Immature natural killer cell (primary cell): ENCODE measurements at regions not wholly inside any gene's neighbourhood (a gene's known extent, or its start where the extent isn't known, plus 50 kb on each side); places are given as distances from the start of the nearest gene placed in this dataset.

Experiments used
- DNase-seq, 3 donors: peaks; one replicate each; pipeline ENCODE4 v3.0.0; 2022; ENCODE audit warnings: mixed read lengths in 1 of 3
- H3K27ac Mint-ChIP-seq, 6 donors: one replicate each; pipeline ENCODE4 v1.8.0; 2020; ENCODE audit warnings: mixed read lengths in 6 of 6, mild to moderate bottlenecking in 5 of 6, inconsistent platforms in 4 of 6, moderate library complexity in 3 of 6
- H3K27me3 Mint-ChIP-seq, 3 donors: one replicate each; pipeline ENCODE4 v1.8.0; 2020 to 2021; ENCODE audit warnings: low read depth in 3 of 3, mild to moderate bottlenecking in 3 of 3, mixed read lengths in 3 of 3, moderate library complexity in 3 of 3, inconsistent platforms in 1 of 3
- H3K36me3 Mint-ChIP-seq, 3 donors: one replicate each; pipeline ENCODE4 v1.8.0; 2020; ENCODE audit warnings: mixed read lengths in 3 of 3, inconsistent platforms in 2 of 3, mild to moderate bottlenecking in 2 of 3
- H3K4me1 Mint-ChIP-seq, 2 donors: one replicate each; pipeline ENCODE4 v1.8.0; 2020; ENCODE audit warnings: inconsistent platforms in 2 of 2, mild to moderate bottlenecking in 2 of 2, mixed read lengths in 2 of 2, moderate library complexity in 1 of 2
- H3K4me3 Mint-ChIP-seq, 5 donors: one replicate each; pipeline ENCODE4 v1.8.0; 2020; ENCODE audit warnings: mild to moderate bottlenecking in 5 of 5, mixed read lengths in 5 of 5, inconsistent platforms in 3 of 5, moderate library complexity in 3 of 5
- H3K9me3 Mint-ChIP-seq, 6 donors: one replicate each; pipeline ENCODE4 v1.8.0; 2020; ENCODE audit warnings: mild to moderate bottlenecking in 6 of 6, mixed read lengths in 6 of 6, inconsistent platforms in 4 of 6, moderate library complexity in 3 of 6

DNA sequence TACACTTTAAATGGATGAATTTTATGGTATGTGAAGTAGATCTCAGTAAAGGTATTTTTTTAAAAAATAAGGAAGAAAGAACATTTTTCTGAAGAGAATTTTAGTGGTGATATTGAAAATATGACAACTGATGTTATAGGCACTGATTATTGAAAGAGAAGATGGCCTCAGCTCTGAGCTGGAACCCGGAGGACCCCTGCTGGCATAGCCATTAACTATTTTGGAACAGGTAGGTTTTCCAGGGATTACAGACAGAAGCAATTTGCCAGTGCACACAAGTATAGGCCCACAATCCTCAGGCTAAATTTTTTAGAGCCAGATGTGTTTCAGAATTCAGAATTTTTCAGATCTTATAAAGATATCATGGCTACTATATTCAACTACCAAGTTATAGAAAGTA, 315.9 kb upstream of the GPR149 start:
- Mint-ChIP-seq H3K27me3 (no peaks in the 10 kb centered on the region), H3K27ac (no peak overlapping the region), H3K36me3 (no peaks in the 10 kb centered on the region)

DNA sequence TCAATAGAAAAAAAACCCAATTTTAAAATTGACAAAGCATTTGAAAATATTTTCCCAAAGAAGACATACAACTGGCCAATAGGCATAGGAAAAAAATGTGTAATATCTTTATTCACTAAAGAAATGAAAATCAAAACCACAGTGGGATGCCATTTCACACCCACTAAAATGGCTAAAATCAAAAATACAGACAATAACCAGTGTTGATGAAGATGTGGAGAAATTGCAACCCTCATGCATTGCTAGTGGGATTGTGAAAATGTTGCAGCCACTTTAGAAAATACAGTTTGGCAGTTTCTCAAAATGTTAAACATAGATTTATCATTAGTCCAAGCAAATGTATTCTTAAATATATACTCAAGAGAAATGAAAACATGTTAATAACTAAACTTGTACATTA, 315.1 kb upstream of the GPR149 start:
- Mint-ChIP-seq H3K9me3 (peaks cover 5 to 26% (median 15%) of the 10 kb centered on the region in 6 donors), H3K4me1 (no peaks in the 10 kb centered on the region), H3K36me3 (no peaks in the 10 kb centered on the region), H3K27me3 (no peaks in the 10 kb centered on the region), H3K4me3 (no peak overlapping the region), H3K27ac (no peak overlapping the region)
- no peak for DNase-seq

More for the DNA sequence above, 315.9 kb upstream of the GPR149 start:
- H3K9me3 Mint-ChIP-seq, result peaks cover 5 to 25% (median 12%) of the 10 kb centered on the region in 6 donors
- H3K4me1 Mint-ChIP-seq, result no peaks in the 10 kb centered on the region
- no peak overlapping the region for H3K4me3 Mint-ChIP-seq
- DNase-seq, result no peak

DNA sequence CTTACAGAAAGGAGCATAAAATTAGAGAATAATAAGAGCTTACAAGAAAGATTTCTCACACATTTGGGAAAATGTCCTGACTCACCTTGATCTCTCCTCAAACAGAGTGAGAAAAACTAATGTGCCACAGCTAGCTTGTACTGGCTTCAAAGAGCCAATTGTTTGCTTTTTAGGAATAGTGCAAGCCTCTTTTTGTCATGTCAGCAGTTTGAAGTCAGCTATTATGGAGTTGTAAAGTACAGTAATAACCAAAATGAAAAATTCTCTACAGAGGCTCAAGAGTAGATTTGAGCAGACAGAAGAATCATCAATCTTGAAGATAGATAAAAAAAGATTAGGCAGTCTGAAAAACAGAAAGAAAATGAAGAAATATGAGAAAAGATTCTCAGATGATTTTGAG, 313.4 kb upstream of the GPR149 start:
- Mint-ChIP-seq H3K4me3 (no peak overlapping the region), H3K9me3 (peaks cover 5 to 25% (median 20%) of the 10 kb centered on the region in 6 donors), H3K27me3 (no peaks in the 10 kb centered on the region), H3K27ac (no peak overlapping the region), H3K36me3 (no peaks in the 10 kb centered on the region), H3K4me1 (no peaks in the 10 kb centered on the region)
- DNase-seq, result no peak

DNA sequence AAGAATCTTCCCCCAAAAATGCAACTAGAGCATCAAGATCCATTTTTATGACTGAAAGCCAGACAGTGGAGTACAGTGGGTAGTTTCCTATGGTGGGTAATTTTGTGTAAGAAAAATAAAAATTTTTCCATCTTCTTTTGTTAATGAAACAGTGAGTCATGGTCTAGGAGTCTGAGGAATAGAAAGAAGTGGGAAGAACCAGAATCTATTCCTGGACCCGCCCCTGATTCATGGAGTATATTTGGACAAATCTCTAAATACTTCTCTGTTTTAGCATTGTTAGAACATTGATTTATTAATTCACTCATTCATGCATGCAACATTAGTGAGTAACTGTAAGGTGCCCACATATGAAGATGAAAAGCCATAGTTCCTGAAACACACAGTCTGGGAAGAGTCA, 304.5 kb upstream of the GPR149 start:
- Mint-ChIP-seq H3K27ac (no peak overlapping the region), H3K36me3 (no peaks in the 10 kb centered on the region), H3K4me3 (no peak overlapping the region), H3K4me1 (no peaks in the 10 kb centered on the region), H3K27me3 (peaks cover 0 to 4% (median 0%) of the 10 kb centered on the region in 3 donors), H3K9me3 (peaks cover 0 to 9% (median 6%) of the 10 kb centered on the region in 6 donors)
- no peak for DNase-seq

DNA sequence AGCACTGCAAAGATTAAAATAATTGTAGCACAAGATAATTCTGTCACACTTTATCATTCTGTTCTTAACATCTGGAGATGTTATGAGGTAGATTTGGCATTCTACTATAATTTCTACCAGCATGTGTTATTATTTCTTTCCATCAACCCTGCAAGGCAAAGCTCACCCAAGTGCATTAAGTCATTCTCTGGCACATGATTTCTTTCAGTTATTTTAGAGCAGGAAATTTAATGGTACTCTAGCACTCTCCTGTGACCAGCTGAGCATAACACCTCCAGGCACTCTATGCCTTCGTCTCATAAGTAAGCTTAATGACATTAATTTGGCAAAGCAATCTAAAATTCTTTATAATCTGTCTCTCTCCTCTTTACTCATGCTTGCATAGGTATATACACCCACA, 300.2 kb upstream of the GPR149 start:
- H3K4me1 Mint-ChIP-seq, result no peaks in the 10 kb centered on the region
- H3K4me3 Mint-ChIP-seq, result no peak overlapping the region
- H3K9me3 Mint-ChIP-seq, result peaks cover 4 to 12% (median 7%) of the 10 kb centered on the region in 6 donors
- no peaks in the 10 kb centered on the region for H3K36me3 Mint-ChIP-seq
- no peak for DNase-seq
- no peak overlapping the region for H3K27ac Mint-ChIP-seq
- H3K27me3 Mint-ChIP-seq, result peaks cover 0 to 4% (median 0%) of the 10 kb centered on the region in 3 donors

DNA sequence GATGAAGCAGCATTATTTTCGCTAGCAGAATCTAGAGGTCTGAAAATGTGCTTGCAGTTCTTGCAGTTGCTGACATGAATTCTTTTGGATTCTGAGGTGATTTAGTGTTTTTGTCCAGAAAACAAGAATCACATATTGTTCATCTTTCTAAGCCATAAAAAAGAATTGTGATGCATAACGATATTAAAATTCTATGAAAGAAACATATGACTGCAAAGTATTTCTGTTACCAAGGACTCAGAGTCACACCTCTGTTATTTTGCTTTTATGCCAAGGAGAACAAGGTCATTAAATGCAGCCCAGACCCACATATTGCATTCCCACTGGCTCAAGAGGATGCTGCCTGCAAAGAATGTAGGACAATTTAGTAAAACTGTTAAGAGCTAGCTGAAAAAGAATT, 299.8 kb upstream of the GPR149 start:
- Mint-ChIP-seq H3K4me3 (no peak overlapping the region), H3K9me3 (peaks cover 4 to 12% (median 7%) of the 10 kb centered on the region in 6 donors), H3K27me3 (peaks cover 0 to 4% (median 0%) of the 10 kb centered on the region in 3 donors), H3K36me3 (no peaks in the 10 kb centered on the region), H3K27ac (no peak overlapping the region), H3K4me1 (no peaks in the 10 kb centered on the region)
- DNase-seq, result no peak

DNA sequence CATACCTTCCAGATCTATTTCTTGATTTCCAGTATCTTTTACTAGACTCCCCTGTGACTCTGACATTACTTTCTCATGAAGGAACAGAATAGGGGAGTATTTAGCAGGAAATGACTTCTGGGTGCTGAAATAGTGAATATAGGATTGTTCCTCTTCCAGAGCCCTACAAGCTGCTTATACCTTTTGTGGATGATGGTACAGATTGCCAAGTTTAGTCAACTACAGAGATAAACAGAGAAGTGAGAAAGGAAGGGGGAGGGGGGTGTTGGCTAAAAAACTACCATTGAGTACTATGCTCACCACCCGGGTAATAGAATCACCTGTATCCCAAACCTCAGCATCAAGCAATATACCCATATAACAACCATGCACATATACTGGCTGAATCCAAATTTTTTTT, 298.3 kb upstream of the GPR149 start:
- peaks cover 0 to 15% (median 7%) of the 10 kb centered on the region in 6 donors for H3K9me3 Mint-ChIP-seq
- H3K4me1 Mint-ChIP-seq, result no peaks in the 10 kb centered on the region
- no peak overlapping the region for H3K27ac Mint-ChIP-seq
- no peaks in the 10 kb centered on the region for H3K36me3 Mint-ChIP-seq
- DNase-seq, result no peak
- H3K27me3 Mint-ChIP-seq, result no peaks in the 10 kb centered on the region
- no peak overlapping the region for H3K4me3 Mint-ChIP-seq

DNA sequence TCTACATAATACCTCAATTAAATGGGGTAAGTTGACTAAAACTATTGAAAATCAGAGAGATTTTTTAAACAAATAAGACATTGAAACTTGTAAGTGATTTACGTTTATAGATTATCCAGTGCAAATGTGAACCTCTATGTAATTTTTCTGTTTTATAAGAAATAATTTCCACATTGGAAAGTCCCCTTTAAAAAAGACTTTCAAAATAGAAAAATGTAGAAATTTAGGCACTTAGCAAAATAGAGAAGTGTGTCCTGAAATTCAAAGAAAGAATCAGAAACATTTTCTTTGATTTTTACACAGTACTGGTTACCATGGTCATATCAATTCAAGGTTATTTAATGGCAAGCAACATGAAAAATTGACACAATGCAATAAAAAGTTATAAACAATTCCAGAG, 290.9 kb upstream of the GPR149 start:
- no peak overlapping the region for H3K27ac Mint-ChIP-seq
- peaks cover 4 to 11% (median 9%) of the 10 kb centered on the region in 6 donors for H3K9me3 Mint-ChIP-seq
- peaks cover 0 to 8% (median 0%) of the 10 kb centered on the region in 3 donors for H3K27me3 Mint-ChIP-seq

DNA sequence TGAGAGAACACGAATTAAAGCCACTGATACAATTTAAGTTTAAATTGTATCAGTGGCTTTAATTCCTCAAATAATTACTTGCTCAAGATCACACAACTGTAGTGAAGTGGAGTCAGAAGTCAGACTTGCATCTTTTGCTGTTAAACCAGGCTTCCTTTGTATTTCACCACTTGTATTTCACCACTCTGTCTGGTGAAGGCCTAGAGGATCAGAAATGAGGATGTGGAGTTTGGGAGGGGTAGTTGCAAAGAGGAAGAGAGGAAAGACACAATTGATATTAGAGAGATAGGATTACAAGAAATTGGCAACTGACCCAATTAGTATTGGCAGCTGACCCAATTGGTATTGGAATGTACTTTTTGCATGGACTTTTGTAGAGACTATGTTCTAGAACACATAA, 288.1 kb upstream of the GPR149 start:
- no peak overlapping the region for H3K27ac Mint-ChIP-seq
- no peak for DNase-seq
- H3K9me3 Mint-ChIP-seq, result peaks cover 0 to 14% (median 6%) of the 10 kb centered on the region in 6 donors
- no peaks in the 10 kb centered on the region for H3K4me1 Mint-ChIP-seq
- no peak overlapping the region for H3K4me3 Mint-ChIP-seq
- H3K36me3 Mint-ChIP-seq, result no peaks in the 10 kb centered on the region
- peaks cover 0 to 8% (median 0%) of the 10 kb centered on the region in 3 donors for H3K27me3 Mint-ChIP-seq

More for the DNA sequence above, 290.9 kb upstream of the GPR149 start:
- no peak overlapping the region for H3K4me3 Mint-ChIP-seq
- no peaks in the 10 kb centered on the region for H3K36me3 Mint-ChIP-seq
- H3K4me1 Mint-ChIP-seq, result no peaks in the 10 kb centered on the region
- DNase-seq, result no peak

DNA sequence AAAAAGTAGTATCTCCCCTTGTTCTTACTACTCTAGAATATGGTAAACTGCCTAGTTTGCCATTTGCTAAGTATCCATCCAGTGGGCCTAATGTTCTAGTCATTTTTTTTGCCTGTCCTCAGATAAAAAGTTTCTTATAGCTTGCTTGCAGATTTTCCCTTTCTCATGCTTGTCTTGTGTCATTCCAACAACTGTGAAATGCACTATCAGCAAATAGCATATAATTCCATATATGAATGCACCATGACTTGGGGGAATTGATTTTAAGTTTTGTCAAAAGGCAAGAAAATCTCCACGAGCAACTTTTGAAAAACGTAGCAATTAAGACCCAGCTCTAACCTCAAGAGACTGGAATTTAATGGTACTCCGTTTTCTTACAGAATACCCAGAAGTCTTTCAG, 286.2 kb upstream of the GPR149 start:
- peaks cover 0 to 6% (median 0%) of the 10 kb centered on the region in 3 donors for H3K27me3 Mint-ChIP-seq
- H3K36me3 Mint-ChIP-seq, result no peaks in the 10 kb centered on the region
- H3K4me3 Mint-ChIP-seq, result no peak overlapping the region
- no peaks in the 10 kb centered on the region for H3K4me1 Mint-ChIP-seq
- H3K27ac Mint-ChIP-seq, result no peak overlapping the region
- H3K9me3 Mint-ChIP-seq, result peaks cover 0 to 14% (median 5%) of the 10 kb centered on the region in 6 donors
- DNase-seq, result no peak

DNA sequence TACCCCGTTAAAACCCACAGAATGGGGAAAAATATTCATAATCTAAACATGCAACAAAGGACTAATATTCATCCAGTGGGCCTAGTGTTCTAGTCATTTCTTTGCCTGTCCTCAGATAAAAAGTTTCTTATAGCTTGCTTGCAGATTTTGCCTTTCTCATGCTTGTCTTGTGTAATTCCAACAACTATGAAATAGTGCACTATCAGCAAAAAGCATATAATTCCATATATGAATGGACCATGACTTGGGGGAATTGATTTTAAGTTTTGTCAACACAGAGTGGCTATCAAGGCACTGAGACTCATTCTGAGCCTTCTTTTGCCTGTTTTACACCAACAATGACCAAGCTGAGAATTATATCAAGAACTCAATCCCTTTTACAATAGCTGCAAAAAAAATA, 278.6 kb upstream of the GPR149 start:
- Mint-ChIP-seq H3K9me3 (peaks cover 0 to 10% (median 3%) of the 10 kb centered on the region in 6 donors), H3K4me3 (no peak overlapping the region), H3K4me1 (no peaks in the 10 kb centered on the region), H3K36me3 (no peaks in the 10 kb centered on the region), H3K27me3 (no peaks in the 10 kb centered on the region), H3K27ac (no peak overlapping the region)
- no peak for DNase-seq

DNA sequence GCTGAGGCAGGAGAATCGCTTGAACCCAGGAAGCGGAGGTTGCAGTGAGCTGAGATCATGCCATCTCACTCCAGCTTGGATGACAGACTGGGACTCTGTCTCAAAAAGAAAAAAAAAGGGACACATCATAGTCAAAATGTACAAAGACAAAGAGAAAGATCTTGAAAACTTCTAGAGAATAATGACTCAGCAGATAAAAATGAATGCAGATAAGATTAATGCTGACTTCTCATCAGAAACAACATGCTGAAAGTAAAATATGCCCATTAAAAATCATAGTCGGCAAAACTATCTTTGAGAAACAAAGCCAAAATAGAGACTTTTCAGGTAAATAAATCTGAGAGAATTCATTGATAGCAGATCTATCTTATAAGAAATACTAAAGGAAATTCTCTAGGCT, 271.1 kb upstream of the GPR149 start:
- DNase-seq, result no peak
- no peaks in the 10 kb centered on the region for H3K36me3 Mint-ChIP-seq
- H3K4me3 Mint-ChIP-seq, result no peak overlapping the region
- H3K27ac Mint-ChIP-seq, result no peak overlapping the region
- H3K4me1 Mint-ChIP-seq, result no peaks in the 10 kb centered on the region
- peaks cover 0 to 15% (median 5%) of the 10 kb centered on the region in 6 donors for H3K9me3 Mint-ChIP-seq
- no peaks in the 10 kb centered on the region for H3K27me3 Mint-ChIP-seq

DNA sequence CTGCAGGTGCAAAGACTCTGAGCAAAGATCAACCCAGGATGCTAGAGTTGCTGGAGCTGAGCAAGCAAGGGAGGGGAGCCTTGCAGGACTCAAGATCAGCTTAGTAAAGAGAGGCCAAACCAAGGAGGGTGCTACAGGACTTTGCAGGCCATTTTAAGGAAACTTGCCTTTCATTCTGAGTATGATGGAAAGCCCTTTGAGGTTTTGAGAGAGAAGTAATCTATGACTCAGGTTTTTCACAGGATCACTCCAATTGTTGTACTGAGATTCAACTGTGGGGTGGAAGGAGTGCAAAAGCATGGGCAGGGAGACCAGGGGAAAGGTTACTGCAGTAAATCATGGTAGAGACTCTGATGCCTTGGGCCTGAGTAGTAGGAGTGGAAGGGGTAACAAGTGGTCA, 260.4 kb upstream of the GPR149 start:
- Mint-ChIP-seq H3K27me3 (no peaks in the 10 kb centered on the region), H3K27ac (no peak overlapping the region), H3K4me3 (no peak overlapping the region), H3K9me3 (peaks cover 2 to 9% (median 6%) of the 10 kb centered on the region in 6 donors), H3K36me3 (no peaks in the 10 kb centered on the region), H3K4me1 (no peaks in the 10 kb centered on the region)
- no peak for DNase-seq

DNA sequence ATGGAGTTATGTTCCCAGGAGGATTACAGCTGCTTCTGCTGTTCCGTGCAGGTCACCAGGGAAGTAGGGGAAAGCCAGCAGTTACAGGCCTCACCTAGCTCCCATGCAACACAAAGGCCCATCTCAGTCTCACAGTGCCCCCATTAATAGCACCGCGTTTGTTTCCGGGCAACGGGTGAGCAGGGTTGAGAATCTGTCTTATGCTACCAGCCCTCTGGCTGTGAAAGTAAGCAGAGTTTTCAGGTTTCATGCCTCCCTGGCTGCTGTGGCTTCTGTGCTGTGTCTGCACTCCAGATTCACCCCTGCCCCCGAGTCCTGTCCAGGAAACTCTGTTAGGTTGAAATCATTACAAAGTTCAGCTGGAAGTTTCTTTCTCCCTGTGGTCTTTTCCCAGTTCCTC, 254.4 kb upstream of the GPR149 start:
- H3K27me3 Mint-ChIP-seq, result peaks cover 0 to 3% (median 0%) of the 10 kb centered on the region in 3 donors

DNA sequence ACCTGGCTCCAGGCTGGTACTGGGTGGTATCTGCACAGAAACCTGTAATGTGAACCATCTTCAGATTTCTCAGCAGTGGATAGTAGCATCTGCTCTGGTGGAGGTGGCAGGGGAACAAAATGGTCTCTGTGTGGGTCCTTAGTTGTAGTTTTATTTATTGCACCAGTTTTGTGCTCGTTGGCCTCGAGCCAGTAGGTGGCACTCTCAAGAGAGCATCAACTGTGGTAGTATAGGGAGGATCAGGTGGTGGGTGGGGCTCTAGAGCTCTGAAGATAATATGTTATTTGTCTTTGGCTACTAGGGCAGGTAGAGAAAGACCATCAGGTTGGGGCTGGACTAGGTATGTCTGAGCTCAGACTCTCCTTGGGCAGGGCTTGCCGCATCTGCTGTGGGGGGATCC, 254.0 kb upstream of the GPR149 start:
- Mint-ChIP-seq H3K27ac (no peak overlapping the region), H3K4me3 (no peak overlapping the region), H3K9me3 (peaks cover 9 to 37% (median 23%) of the 10 kb centered on the region in 6 donors), H3K4me1 (no peaks in the 10 kb centered on the region), H3K36me3 (no peaks in the 10 kb centered on the region), H3K27me3 (peaks cover 0 to 3% (median 0%) of the 10 kb centered on the region in 3 donors)
- no peak for DNase-seq

More for the DNA sequence above, 254.4 kb upstream of the GPR149 start:
- Mint-ChIP-seq H3K9me3 (peaks cover 9 to 37% (median 23%) of the 10 kb centered on the region in 6 donors), H3K4me1 (no peaks in the 10 kb centered on the region), H3K4me3 (no peak overlapping the region), H3K36me3 (no peaks in the 10 kb centered on the region), H3K27ac (no peak overlapping the region)
- no peak for DNase-seq
